ENCODE measurements at regions not wholly inside any gene's neighbourhood (a gene's known extent, or its start where the extent isn't known, plus 50 kb on each side); places are given as distances from the start of the nearest gene placed in this dataset.

- DNase-seq (ENCODE audit: low read depth): no peak
Measured at GRCh38 chr4:17293901-17294300, 218.0 kb downstream of the QDPR start.

- no peak for DNase-seq (ENCODE audit: low read depth)
Measured at GRCh38 chr4:17288151-17288550, 223.7 kb downstream of the QDPR start.

DNA sequence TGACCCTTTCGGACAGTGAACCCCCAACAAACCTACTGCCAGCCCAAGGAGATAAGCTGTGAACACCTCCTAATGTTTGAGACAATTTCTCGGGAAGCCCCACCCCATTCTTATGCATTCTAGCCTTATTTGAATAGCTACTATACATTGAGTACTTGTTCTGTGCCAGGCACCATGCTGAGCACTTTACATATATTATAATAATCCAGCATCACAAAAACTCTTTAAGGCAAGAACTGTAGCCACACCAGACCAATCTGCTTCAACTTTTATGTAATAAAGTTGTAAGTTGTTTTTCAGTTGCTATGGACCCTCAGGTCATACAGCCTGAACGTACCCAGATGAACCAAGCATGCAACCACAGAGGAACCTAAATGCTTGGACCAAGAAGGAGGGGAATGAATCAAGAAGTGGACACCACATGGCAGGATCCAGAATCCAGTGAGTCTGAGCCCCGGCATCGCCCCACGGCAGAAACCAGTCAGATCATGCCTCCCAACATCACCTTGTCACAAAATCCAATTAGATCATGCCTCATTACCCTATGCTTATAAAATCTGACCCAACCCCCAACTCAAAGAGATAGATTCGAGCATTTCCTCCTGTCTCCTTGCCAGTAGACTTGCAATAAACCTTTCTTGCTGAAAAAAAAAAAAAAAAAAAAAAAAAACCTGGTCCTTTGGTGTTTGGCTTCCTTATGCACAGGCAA, 225.0 kb downstream of the QDPR start:
- no peak for DNase-seq (ENCODE audit: low read depth)

DNA sequence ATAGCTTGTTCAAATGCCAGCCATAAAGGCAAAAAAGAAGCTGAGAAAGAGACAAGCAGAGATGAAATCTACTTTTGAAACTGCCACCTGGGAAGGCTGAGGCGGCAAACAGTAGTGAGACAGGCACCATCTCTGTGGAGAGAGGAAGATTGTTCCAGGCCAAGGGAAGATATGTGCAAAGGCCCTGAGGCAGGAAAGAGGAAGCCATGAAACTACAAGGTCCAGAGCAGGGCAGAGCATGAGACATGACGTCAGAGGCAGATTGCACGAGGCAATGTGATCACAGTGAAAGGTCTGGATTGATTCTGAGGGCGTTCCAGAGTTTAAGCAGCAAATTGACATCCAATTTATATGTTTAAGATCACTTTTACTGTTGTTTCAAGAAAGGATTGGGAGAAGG, 226.1 kb downstream of the QDPR start:
- no peak for DNase-seq (ENCODE audit: low read depth)

GRCh38 chr4:17284323-17285175, 227.3 kb downstream of the QDPR start:
- no peak for DNase-seq (ENCODE audit: low read depth)

GRCh38 chr4:17283832-17284231, 228.1 kb downstream of the QDPR start:
- DNase-seq (ENCODE audit: low read depth): no peak

GRCh38 chr4:17283251-17283650, 228.6 kb downstream of the QDPR start:
- DNase-seq (ENCODE audit: low read depth): no peak

DNA sequence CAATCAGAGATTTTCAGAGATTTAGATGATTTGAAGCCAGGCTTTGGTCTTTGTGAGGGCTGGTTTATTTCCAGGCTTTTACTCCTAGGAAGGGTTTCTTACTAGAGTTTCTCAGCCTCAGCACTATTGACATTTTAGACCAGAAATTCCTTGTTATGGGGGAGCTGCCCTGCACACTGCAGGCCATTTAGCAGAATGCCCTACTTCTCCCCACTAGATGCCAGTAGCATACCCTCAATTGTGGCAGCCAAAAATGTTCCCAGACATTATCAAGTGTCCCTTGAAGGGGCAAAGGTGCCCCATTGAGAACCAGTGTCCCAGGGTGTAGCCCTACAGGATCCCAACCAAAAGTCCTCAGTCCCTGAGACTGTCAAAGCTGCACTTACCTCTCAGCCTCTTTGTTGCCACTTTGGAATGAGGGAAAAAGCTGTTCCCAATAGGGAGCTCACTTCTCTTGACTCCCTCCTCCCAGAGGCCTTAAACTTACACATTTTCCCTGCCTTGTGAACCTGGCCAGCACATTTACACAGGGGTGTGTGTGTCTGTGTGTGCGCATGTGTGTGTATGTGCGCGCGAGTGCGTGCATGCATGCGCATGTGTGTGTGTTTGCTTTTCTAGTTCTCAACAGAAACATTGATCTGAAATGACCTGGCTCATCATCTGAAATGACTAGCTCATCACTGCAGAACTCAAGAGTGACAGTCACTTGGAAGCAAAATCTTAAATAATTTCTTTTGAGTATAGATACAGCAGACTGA, 231.4 kb downstream of the QDPR start:
- DNase-seq (ENCODE audit: low read depth): no peak

DNA sequence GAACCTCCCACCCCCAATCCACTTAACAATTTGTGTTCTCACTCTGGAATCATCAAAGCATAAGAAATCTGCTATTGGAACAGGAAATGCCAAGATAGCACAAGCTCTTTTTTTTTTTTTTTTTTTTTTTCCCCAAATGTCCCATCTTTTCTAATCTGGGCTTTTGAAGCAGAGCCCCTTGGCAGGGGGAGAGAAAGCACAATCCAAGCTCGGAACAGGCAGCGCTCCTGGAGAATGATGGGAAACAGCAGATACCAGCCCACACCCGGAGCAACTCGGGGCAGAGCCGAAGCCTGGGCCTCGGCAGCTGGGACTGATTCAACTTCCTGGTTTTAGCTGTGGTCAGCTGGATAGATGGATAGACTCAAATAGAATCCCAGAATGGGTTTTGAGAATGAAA, 235.1 kb downstream of the QDPR start:
- DNase-seq (ENCODE audit: low read depth): no peak

DNA sequence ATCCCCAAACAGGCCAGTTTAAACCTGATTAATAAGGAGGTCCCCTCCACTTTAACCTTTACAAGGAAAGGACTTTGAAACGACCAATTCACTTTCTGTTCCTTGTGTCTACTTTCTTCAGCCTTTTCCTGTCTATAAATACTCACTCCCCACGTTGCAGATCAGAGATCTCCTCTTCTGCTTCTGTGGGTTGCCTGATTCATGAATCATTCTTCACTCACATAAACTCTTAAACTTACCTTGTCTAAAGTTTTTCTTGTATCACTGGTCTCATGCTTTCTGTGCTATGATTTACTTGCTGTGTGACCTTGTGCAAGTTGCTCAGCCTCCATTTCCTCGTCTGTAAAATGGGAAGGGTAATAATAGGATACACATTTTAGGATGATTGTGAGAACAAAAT, 236.1 kb downstream of the QDPR start:
- DNase-seq (ENCODE audit: low read depth): no peak

DNA sequence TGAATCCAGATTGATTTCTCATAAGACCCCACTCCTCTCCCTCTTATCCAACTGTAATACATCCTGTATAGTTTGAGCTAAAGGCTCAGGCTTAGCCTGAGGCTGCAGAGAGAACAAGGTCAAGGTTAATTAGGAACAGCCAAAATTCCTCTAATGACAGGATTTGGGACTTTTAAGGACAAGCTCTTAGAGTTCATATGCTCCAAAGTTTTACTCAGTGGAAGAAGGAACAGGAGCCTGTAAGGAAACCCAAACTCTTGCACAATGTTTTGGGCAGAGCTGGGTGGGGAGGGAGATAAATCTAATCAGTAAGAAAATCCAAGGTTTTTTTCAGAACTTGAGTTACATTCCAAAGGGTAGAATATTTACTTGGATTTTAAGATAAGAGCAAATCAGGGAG, 238.8 kb downstream of the QDPR start:
- peak; percentile 8 for DNase-seq (ENCODE audit: low read depth)

DNA sequence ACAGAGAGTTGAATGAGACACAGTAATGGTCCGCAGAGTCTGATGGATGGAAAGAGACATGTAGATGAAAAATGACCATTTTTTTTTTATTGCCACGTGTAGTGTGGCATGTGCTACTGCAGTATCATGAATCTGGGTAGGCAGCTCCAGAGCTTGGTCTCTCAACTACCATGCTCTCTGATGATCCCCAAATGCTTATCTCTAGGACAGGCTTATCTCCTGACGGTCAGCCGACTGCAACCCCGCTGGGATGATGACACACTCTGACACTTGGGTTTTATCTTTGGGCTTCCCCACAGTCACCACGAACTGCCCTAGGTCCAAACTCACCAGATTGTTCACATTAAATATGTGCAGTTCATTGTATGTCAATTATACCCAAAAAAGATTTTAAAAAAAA, 239.7 kb downstream of the QDPR start:
- DNase-seq (ENCODE audit: low read depth): no peak

DNA sequence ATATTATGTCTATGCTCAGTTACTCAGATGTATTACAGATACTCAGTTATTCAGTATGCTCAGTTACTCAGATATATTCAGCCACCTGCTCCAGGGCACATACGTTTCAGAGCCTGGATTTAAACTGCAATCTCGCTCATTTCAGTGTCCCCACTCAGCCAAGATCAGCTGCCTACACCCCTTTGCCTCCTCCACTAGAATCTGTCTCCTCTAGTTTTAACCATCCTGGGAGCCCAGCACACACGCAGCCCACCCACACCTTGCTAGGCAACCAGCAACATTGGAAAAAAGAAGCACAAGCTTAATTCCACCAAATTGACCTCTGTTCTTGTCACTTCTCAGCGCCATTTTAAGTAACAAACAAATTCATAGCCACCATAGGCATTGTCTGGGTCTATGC, 246.2 kb downstream of the QDPR start:
- no peak for DNase-seq (ENCODE audit: low read depth)

GRCh38 chr4:17265139-17265538, 246.8 kb downstream of the QDPR start:
- no peak for DNase-seq (ENCODE audit: low read depth)

DNA sequence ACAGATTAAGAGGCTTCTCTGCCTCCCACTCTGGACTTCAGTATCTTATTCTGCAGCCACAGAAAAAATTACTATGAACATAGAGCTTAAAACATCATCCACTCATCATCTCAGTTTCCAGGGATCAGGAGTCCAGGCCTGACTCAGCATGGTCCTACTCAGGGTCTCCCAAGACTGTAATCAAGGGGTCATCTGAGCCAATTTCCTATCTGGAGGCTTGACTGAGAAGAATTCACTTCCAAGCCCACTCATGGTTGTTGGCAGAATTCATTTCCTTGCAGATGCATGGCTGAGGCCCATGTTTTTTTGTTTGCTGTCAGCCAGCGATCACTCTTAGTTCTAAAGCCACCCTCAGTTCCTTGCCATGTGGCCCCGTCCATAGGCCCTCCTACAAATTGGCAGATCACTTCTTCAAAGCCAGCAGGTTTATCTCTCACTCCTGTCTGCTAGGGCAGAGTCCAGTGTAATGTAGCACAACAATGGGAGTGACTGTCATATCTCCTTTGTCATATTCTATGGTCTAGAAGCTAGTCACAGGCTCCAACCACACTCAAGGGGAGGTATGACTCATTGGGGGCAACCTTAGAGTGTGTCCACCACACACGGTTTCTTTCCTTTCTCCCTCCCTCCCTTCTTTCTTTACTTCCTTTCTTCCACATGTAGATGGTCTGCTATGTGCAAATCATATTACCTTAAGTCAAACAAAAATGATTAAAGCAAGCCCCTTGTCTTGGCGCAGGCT, 251.6 kb downstream of the QDPR start:
- DNase-seq (ENCODE audit: low read depth): no peak

DNA sequence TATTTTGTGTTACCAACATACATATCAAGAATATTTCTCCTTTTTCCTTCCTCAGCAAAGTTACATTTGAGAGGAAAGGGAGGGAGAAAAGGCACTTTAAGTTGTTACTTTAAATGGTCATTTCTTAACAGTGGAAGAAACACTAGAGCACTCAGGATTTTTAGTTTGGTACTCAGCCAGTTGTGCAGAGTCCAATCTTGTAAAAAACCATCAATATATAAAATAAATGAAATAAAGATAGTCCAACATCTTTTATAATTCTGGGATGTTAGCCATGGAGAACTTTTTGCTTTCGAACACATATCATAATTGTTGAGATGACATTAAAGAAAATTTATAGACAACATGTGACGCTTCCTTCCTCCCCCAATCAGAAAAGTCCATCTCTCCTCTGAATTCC, 253.8 kb downstream of the QDPR start:
- DNase-seq (ENCODE audit: low read depth): no peak

- no peak for DNase-seq (ENCODE audit: low read depth)
Measured at GRCh38 chr4:17252131-17252530, 259.8 kb downstream of the QDPR start.

GRCh38 chr4:17251101-17251500, 260.8 kb downstream of the QDPR start:
- no peak for DNase-seq (ENCODE audit: low read depth)

- DNase-seq (ENCODE audit: low read depth): no peak
Measured at GRCh38 chr4:17250591-17250990, 261.3 kb downstream of the QDPR start.

GRCh38 chr4:17246656-17247055, 265.2 kb downstream of the QDPR start:
- no peak for DNase-seq (ENCODE audit: low read depth)

- DNase-seq (ENCODE audit: low read depth): no peak
Measured at GRCh38 chr4:17241835-17242234, 270.1 kb downstream of the QDPR start.

DNA sequence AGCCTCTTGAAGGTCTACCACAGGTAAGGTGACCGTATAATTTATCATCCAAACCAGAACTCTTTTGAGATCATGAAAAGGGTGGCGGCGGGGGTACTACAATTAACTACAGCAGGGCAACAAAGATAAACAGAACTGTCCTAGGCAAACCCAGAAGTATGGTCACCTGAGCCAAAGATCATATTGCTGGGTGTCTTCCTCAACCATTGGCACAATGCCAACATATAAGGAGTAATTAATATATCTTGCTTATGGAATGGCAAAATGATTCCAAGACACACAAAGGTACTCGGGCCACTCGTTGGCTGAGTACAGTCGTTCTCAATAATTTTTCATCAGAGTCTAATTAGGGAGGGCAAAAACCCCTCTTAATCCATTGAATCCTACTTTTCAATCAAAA, 273.3 kb downstream of the QDPR start:
- DNase-seq (ENCODE audit: low read depth): no peak
